HG03103 (cell line): ENCODE measurements at regions not wholly inside any gene's neighbourhood (a gene's known extent, or its start where the extent isn't known, plus 50 kb on each side); places are given as distances from the start of the nearest gene placed in this dataset.

Experiments
- ATAC-seq: cut with Tn5 transposase; IDR thresholded peaks from one replicate; pipeline ENCODE4 v1.9.1; 2021; ENCODE audit warnings: low read depth; ENCODE audit not compliant: unreplicated experiment

- ATAC-seq, result no peak
Measured at GRCh38 chr5:167759057-167759821, 532.2 kb upstream of the WWC1 start.

- ATAC-seq, result no peak
Measured at GRCh38 chr5:167763772-167764171, 527.7 kb upstream of the WWC1 start.

GRCh38 chr5:167764641-167765289 is 526.7 kb upstream of the WWC1 start:
- ATAC-seq, result no peak

GRCh38 chr5:167765352-167765751 is 526.1 kb upstream of the WWC1 start:
- no peak for ATAC-seq

- ATAC-seq, result no peak
Measured at GRCh38 chr5:167766957-167767356, 524.5 kb upstream of the WWC1 start.

GRCh38 chr5:167767795-167768194 is 523.6 kb upstream of the WWC1 start:
- no peak for ATAC-seq

- ATAC-seq, result no peak
Measured at GRCh38 chr5:167769846-167770413, 521.5 kb upstream of the WWC1 start.

GRCh38 chr5:167770461-167770860 is 521.0 kb upstream of the WWC1 start:
- no peak for ATAC-seq

GRCh38 chr5:167771571-167771970 is 519.9 kb upstream of the WWC1 start:
- no peak for ATAC-seq

- no peak for ATAC-seq
Measured at GRCh38 chr5:167773668-167774301, 517.7 kb upstream of the WWC1 start.

GRCh38 chr5:167777746-167778145 is 513.7 kb upstream of the WWC1 start:
- ATAC-seq, result no peak

GRCh38 chr5:167778228-167778627 is 513.2 kb upstream of the WWC1 start:
- ATAC-seq, result no peak

- no peak for ATAC-seq
Measured at GRCh38 chr5:167779644-167780043, 511.8 kb upstream of the WWC1 start.

- no peak for ATAC-seq
Measured at GRCh38 chr5:167780177-167780576, 511.3 kb upstream of the WWC1 start.

GRCh38 chr5:167783145-167783817 is 508.2 kb upstream of the WWC1 start:
- ATAC-seq, result no peak

- no peak for ATAC-seq
Measured at GRCh38 chr5:167785106-167785505, 506.3 kb upstream of the WWC1 start.

GRCh38 chr5:167785901-167786300 is 505.5 kb upstream of the WWC1 start:
- no peak for ATAC-seq

GRCh38 chr5:167786871-167787578 is 504.4 kb upstream of the WWC1 start:
- ATAC-seq, result no peak

GRCh38 chr5:167790045-167790444 is 501.4 kb upstream of the WWC1 start:
- no peak for ATAC-seq
